NCI-H510A treated with DMSO at 0.1 percent for 48 hours (cell line): ENCODE measurements at regions not wholly inside any gene's neighbourhood (a gene's known extent, or its start where the extent isn't known, plus 50 kb on each side); places are given as distances from the start of the nearest gene placed in this dataset.
"Not testable (repeated sequence)": the region's sequence is repeated elsewhere in the genome, so short reads cannot be mapped to it uniquely, and the experiment has no call there.

ENCODE experiments used
- DNase-seq: peaks from one replicate; lab custom pipeline; 2025; lab: John Stamatoyannopoulos, UW

DNA sequence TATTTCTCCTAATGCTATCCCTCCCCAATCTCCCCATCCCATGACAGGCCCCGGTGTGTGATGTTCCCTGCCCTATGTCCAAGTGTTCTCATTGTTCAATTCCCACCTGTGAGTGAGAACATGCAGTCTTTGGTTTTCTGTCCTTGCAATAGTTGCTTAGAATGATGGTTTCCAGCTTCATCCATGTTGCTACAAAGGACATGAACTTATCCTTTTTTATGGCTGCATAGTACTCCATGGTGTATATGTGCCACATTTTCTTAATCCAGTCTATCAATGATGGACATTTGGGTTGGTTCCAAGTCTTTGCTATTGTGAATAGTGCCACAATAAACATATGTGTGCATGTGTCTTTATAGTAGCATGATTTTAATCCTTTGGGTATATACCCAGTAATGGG lies 51.3 kb upstream of the RIOK2 start:
- DNase-seq: not testable (repeated sequence)

DNA sequence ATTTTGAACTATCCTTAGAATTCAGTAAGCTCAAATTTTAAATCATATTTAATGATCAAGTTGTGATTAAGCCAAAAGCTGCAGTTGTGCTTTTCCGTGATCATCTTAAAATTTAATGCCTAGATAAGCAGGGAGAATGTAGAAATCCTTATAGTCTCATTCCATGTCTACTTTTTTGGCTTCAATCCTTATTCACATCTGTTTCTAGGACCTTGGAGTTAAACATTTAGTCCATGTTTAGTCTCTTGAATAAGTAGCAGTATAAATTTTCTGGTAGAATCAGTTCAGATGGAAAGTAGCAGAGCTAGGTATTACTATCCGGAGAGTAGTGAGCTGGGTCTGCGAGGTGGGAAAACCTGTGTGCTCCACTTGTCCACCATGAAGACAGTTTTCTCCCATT lies 59.3 kb upstream of the RIOK2 start:
- DNase-seq: no peak

DNA sequence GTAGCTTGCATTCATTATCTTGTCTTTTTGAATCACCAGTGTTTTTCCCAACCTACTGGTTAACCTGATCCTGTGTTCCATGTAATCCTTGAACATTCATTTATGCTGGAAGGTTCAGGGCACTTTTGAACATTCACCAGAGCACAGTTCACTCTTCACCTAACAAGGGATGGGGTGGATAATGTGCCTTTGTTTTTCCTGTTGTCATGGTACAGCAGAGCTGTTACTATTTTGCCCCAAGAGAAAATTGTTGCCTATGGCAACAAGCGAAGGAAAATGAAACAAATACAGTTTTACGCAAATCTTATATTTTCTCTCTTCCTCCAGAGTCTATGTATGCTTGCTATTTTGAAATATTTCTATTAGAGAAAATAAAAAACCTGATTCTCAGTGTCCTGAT lies 60.3 kb upstream of the RIOK2 start:
- no peak for DNase-seq

DNA sequence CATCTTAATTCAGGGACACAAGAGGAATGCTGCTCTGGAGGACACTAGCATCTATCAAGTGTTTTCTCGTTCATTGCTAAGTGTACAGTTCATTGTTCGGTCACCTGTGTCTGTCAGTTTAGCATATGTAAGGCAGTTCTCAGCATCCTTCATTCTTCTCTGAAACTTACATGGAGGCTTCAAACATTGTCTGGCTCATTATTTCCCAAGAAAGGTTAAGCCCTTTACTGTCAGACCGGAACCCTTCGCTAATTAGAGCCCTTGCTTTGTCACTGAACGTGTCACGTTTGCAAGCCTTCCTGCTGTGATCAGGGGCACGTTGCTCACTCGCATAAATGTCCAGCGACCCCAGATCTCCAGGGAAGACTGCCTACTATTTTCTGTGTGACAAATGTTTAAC lies 62.3 kb upstream of the RIOK2 start:
- no peak for DNase-seq

DNA sequence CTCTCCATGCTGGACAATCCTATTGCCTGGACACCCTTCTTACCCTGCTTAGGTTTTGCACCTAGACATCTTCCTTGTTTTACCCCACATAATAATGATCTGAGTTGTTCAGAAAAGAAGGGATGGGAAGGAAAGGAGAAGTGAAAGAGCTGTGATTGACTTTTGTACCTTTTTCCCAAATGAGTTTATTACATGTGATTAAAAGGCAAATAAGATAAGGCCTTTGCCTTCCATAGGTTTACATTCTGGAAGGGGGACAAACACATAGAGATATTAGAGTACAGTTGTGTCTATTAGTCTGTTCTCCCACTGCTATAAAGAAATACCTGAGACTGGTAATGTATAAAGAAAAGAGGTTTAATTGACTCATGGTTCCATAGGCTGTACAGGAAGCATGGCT lies 67.1 kb upstream of the RIOK2 start:
- no peak for DNase-seq

DNA sequence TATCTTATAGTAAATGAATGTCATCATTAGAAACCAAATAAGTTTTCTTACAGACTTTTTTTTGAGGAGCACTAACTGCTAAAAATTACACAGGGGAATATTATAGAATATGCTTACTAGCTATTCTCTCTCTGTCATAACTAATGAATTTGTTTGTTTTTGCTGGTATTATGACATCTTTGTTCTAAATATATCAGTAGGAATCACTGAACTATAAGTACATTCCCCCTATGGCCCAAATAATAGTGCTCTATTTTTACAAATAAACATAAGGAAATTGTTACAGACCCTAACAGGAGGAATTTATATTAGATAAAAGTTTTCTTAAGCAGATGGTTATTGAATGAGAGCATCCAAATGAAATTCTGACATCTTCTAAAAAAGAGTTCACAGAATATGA lies 83.0 kb upstream of the RIOK2 start:
- DNase-seq: no peak

DNA sequence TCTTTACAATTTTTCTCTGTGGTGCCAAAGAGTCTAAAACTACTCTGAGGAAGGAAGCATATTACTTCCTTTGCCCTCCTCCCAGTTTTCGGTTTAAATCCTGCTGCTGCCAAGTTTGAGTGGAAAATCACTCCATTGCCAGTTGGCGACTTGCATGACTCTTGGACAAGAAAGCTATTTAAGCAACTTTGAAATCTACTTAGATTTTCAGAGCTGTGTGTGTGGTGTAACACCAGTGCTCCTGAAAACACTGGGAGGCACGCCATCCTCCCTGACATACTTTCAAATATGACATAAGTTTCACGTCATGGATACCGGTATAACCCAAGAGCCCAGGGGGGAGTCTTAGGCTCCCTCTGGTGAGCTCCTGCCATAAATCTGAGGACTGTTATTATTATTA lies 83.5 kb upstream of the RIOK2 start:
- no peak for DNase-seq

DNA sequence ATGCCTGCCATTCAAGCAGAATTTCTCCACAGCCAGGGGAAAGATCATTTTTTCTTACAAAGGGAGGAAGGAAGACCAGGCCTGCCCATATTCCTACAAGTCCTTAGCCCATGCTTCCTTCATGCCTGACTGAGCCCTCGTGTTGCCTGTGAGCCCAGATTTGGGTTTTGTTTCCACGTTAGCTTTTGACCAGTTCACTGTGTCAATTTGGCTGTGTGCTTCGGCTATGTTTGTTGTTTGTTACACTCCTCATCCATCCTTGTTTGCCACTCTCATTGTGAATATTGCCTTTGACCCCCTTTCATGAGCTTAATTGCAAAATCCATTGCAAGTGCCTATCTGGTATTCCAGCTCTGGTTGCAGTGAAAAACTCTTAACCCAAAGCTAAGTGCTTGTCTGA lies 84.7 kb upstream of the RIOK2 start:
- DNase-seq: no peak

DNA sequence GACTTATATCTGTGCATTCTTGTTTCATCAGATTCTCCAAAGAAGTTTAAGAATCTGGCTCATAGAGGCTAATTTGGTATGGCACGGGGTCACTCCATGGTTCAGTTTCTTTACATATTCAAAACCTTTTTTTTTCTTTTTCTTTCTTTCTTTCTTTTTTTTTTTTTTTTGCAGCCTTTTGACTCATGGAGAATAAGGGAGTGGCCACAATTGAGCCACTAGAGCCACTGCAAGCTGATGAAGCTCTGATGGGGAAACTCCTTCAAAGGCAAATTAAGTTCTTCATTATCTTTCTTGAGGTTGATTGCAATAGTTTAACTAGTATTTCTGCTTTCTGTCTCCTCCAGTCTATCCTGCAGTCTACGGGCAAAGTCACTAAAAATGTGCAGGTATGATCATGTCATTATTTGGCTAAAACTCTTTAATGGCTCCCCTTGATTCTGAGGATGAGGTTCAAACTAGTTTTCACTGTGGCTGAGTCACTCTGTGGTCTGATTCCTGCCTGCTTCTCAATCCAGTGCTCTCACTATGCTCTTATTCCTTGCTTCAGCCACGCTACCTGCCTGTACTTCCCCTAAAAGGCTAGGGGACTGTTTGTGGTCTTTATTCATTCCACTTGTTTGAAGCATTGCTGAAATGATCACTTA lies 93.5 kb upstream of the RIOK2 start:
- DNase-seq: no peak

DNA sequence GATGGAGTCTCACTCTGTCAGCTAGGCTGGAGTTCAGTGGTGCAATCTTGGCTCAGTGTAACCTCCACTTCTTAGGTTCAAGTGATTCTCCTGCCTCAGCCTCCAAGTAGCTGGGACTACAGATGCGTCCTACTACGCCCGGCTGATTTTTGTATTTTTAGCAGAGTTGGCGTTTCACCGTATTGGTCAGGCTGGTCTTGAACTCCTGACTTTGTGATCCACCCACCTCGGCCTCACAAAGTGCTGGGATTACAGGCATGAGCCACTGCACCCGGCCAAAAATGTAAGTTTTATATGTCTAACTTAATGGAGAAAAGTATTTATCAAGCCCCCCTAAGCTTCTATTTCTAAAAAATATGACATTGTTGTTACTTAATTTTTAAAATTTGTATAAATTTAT lies 98.2 kb upstream of the RIOK2 start:
- no peak for DNase-seq

DNA sequence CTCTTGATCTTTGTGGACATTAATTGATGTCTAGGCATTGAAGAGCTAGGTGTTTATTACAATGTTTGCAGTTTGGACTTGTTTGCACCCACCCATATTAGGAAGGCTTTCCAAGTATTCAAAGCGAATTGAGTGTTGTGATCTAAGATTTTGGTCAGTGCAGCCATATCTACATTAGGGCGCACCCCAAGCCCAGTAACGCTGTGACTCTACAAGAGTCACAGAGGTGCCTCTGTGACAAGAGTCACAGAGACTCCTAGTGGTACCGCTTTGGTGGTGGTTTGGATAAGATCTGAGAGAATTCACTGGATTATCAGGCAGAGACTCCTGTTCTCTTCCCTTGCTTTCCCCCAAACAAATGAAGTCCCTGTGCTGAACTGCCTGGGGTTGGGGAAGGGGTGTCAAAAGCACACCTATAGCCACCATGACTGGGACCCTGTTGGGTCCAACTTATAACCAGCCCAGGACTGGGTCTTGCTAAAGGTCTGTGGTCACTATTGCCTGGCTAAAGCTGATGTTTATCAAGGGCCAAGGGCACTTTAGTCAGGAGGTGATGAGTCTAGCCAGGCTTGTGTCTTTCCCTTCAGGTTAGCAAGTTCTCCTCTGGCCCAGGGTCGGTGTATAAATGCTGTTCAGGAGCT lies 114.1 kb upstream of the RIOK2 start:
- DNase-seq: peak; percentile 0

DNA sequence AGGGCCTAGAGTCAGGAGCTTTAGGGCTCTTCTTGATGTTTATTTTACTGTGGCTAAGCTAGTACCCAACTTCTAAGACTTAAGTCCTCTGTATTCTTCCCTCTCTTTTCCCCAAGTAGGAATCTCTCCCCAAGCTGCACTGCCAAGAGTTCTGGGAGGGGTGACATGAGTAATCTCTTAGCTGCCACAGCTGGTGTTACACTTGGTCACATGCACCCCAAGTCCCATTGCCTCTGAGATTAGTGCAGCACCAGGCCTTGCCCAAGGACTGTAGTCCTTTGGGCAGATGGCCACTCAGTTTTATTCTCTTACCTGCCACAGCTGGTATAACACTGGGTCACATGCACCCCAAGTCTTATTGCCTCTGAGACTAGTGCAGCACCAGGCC lies 114.7 kb upstream of the RIOK2 start:
- no peak for DNase-seq

DNA sequence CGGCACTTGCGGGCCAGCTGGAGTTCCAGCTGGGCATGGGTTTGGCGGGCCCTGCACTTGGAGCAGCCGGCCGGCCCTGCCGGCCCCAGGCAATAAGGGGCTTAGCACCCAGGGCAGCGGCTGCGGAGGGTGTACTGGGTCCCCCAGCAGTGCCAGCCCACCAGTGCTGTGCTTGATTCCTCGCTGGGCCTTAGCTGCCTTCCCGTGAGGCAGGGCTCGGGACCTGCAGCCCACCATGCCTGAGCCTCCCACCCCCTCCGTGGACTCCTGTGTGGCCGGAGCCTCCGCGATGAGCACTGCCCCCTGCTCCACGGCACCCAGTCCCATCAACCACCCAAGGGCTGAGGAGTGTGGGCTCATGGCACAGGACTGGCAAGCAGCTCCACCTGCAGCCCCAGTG lies 118.1 kb upstream of the RIOK2 start:
- DNase-seq: not testable (repeated sequence)

DNA sequence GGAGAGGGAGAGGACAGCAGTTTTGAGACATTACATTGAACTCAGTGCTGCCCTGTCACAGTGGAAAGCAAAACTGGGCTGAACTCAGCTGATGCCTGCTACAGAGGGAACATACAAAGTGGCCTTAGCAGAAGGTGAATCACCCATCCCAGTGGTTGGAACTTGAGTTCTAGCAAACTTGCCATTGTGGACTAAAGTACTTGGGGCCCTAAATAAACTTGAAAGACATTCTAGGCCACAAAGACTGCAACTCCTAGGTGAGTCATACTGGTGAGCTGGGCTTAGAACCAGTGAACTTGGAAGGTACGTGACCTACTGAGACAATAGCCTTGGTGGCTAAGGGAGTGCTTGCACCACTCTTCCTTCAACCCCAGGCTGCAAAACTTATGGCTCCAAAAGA lies 155.7 kb upstream of the RIOK2 start:
- DNase-seq: no peak

DNA sequence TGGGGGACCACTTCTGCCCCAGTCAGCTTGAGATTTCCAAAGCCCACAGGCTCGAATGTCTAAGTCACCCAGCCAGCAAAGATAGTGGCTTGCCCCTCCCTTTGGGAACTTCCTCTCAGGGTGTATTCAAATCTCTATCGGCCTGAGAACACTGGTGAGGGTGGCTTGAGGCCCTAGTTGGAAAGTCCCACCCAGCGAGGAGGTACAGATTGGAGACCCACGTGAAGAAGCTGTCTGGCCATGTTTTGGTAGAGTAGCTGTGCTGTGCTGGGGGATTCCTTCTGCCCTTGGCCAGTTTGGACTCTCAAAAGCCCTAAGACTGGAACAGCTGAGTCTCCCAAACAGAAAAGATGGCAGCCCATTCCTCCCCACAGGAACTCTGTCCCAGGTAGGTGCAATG lies 172.7 kb upstream of the RIOK2 start:
- DNase-seq: no peak

DNA sequence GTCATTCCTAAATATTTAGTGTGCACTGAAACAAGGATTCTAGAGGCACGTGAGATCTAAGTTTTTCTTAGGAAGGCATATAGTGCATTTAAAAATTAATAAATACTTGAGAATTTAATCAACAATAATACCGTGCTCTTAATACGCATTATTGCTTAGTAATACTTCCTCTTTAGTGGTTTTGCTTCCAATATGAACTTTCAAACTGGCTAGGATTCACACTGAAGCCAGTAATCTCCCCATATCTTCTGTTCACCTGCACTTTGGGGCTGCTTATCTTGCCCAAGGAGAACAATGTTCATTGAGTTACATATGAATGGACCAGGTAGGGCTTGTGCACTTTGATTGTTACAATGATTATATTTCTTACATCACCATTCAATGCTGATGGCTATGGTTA lies 180.5 kb upstream of the RIOK2 start:
- no peak for DNase-seq

DNA sequence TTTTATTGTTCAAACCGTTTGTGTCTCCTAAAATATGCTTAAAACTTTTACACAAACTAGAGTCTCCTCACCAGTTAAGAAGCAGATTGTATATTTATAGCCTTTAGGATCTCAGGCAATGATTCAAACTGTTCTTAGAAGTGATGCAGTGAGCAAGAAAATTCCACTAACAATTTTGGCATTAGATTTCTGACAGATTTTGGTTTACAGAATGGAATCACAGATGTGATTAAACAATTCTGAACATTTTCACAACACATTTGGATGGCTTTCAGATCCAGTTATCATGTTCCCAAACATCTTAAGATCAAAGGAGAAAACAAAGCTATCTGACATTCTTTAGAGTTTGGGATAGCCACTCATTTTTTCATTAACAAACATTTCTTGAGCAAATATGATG lies 181.7 kb upstream of the RIOK2 start:
- no peak for DNase-seq

DNA sequence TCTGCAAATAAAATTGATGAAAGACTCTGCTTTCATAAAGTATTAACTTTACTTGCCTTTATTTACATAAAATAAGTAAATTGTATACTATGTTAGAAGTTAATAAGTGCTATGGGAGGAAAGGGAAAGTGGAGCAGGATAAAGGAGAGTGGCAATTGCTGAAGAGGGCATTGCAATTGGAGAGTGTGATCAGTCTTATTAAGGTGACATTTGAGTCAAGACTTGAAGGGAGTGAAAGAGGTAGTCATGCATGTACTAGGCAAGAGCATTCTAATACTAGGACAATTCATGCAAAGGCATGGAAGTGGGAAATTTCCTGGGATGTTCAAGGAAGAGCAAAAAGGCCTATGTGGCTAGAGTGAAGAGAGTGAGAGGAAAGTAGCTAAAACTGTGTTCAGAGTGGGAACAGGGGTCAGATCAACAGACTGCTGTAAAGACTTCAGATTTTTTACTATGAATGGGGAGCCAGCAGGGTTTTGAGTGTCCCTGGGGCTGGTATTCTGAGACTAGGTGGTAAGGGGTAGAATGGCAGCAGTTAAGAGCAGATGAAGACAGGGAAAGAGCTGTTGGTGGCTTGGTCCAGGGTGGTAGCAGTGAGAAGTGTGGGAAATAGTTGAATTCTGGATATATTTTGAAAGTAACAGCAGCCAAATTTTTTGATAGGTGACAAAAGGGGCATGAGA lies 182.3 kb upstream of the RIOK2 start:
- no peak for DNase-seq

DNA sequence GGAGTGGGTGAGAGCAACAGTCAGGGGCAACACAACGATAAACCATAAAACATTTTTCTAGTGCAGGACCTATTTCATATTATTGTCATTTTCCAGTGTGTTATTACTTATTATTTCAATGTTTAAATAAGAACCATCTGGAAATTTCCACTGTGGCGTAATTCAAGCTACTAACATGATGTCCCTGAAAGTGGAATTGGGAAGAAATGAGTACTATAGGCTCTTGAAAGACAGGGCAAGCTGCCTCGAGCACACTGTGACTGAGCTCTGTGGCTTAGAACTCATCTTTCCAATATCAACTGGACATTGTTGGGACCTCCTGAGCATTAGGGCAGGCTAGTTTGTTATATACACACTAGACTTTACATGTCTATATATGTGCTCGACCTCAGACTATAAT lies 182.9 kb upstream of the RIOK2 start:
- DNase-seq: no peak

DNA sequence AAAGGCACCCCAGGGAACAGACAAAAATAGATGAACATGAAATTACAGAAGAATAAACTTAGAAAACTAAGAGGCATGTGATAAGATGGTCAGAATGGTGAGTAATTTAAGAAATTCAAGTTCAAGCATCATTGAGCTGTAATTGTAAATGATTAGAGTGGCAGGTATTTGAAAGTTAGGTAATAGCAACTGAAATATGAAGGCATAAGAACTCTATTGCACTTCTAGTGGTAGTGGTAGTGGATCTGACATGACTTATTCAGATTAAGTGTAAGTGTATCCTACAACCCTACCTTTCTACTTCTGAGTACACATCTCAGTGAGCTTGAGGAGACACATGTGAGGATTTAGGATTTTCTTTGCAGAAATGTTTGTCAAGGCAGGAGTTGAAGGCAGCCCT lies 192.9 kb upstream of the RIOK2 start:
- no peak for DNase-seq

DNA sequence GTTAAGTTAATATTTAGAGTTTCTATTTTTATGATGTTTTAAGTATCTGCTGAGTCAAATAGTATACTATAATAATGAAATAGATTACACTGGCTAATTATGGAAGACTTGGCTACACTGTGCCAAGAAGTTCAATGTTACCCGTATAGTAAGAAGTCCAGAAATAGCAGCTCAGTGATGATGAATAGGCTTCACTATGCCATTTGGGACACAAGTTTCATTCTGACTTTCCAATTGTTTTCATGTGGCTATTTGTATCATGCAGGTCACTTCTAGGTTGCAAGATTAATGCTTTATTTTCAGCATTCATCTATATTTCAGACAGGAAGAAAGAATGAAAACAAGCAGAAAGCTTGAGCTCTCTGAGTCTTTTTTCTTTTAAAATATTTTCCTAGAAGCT lies 194.5 kb upstream of the RIOK2 start:
- DNase-seq: no peak

DNA sequence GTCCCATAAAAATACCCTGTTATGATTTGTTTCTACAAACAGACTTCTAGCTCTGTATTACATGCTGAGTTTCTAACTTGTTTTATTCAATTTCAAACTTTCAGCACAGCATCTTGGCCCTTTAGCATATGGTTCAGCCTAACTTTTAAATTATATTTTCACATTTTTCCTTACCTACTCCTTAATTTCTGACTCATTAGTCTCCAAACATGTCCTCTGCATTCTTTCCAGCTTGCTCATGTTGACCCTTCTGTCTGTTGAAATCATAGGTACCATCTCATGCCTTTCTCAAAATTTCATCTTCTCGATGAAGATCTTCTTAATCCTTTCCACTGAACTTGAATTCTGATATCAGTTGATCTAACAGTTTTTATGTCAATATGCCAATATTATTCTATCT lies 200.9 kb upstream of the RIOK2 start:
- DNase-seq: no peak

DNA sequence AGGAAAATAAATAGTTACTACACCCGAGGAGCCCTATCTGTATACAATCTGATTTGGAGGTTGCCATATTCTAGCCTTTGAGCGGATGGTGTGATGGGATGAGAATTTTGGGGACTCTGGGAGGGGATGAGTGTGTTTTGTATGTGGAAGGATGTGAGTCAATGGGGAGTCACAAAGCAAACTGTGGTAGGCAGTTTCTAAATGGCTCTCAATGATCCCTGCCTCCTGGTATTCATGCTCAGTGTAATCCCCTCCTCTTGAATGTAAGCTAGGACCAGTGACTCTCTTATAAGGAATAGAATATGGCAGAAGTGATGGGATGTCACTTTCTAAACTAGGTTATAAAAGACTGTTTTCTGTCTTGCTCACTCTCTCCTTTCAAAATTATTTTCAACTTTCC lies 205.7 kb upstream of the RIOK2 start:
- no peak for DNase-seq

DNA sequence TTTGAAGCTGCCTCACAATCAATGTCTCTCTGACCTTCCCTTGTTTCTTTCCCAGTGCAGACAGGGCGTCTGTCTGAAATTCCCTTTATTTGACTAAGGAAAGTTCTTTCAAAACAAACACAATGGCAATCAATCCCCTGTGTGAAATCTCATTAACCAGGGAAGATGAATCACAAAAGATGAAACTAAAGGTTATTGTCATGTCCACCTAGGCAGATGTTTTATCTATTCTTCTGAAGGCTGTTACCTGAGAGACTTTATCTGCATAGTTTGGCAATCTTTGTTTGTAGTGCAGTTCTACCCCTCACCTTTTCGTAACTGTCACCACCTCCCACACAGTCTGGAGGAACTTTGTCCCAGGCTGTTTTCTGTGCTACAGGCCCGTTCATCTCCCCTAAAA lies 217.5 kb upstream of the RIOK2 start:
- DNase-seq: no peak
